ENCODE measurements at regions not wholly inside any gene's neighbourhood (a gene's known extent, or its start where the extent isn't known, plus 50 kb on each side); places are given as distances from the start of the nearest gene placed in this dataset.

DNA sequence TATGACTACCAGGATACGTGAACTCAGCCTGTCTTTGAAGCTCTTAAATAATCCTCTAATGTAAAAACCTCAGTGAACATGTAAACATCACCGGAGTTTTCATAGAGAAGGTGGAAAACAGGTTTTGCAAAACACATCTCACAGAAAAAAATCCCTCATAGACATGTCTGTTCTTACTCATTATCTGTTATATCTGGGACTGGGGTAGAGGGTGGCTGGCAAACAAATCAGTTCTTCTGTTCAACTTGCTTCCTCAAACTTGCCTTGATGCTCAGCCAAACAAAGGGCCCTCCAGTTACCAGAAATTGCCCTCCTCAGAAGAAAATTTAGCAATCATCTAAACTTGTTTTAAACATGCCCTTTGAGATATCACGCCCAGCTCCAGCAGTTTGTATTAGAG, 66.1 kb upstream of the CXADR start:
- TF ChIP-seq, protein P1, sequence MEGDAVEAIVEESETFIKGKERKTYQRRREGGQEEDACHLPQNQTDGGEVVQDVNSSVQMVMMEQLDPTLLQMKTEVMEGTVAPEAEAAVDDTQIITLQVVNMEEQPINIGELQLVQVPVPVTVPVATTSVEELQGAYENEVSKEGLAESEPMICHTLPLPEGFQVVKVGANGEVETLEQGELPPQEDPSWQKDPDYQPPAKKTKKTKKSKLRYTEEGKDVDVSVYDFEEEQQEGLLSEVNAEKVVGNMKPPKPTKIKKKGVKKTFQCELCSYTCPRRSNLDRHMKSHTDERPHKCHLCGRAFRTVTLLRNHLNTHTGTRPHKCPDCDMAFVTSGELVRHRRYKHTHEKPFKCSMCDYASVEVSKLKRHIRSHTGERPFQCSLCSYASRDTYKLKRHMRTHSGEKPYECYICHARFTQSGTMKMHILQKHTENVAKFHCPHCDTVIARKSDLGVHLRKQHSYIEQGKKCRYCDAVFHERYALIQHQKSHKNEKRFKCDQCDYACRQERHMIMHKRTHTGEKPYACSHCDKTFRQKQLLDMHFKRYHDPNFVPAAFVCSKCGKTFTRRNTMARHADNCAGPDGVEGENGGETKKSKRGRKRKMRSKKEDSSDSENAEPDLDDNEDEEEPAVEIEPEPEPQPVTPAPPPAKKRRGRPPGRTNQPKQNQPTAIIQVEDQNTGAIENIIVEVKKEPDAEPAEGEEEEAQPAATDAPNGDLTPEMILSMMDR (conservative IDR thresholded peaks at IDR 0.05; ENCODE audit: low read depth in 2 of 2), result no peak
- TF ChIP-seq EZH2 (IDR thresholded peaks at IDR 0.05; ENCODE audit: low read depth, unreplicated experiment) (no peak), EZH2phosphoT487 (IDR thresholded peaks at IDR 0.05; ENCODE audit: unreplicated experiment) (no peak), POLR2AphosphoS5 (IDR thresholded peaks at IDR 0.05; ENCODE audit: low read depth) (no peak), CREB1 (CRISPR knock-in tag; IDR thresholded peaks at IDR 0.05; ENCODE audit: low read depth) (no peak), NANOG (IDR thresholded peaks at IDR 0.05; ENCODE audit: borderline replicate concordance) (no peak), JUNB (IDR thresholded peaks at IDR 0.05; ENCODE audit: unreplicated experiment) (no peak), ZNF331 (CRISPR knock-in tag; IDR thresholded peaks at IDR 0.05; ENCODE audit: low read depth) (no peak), STAT1 (IDR thresholded peaks at IDR 0.05; ENCODE audit: unreplicated experiment) (no peak), ZNF114 (CRISPR knock-in tag; IDR thresholded peaks at IDR 0.05) (no peak)
- TF ChIP-seq, protein P2, sequence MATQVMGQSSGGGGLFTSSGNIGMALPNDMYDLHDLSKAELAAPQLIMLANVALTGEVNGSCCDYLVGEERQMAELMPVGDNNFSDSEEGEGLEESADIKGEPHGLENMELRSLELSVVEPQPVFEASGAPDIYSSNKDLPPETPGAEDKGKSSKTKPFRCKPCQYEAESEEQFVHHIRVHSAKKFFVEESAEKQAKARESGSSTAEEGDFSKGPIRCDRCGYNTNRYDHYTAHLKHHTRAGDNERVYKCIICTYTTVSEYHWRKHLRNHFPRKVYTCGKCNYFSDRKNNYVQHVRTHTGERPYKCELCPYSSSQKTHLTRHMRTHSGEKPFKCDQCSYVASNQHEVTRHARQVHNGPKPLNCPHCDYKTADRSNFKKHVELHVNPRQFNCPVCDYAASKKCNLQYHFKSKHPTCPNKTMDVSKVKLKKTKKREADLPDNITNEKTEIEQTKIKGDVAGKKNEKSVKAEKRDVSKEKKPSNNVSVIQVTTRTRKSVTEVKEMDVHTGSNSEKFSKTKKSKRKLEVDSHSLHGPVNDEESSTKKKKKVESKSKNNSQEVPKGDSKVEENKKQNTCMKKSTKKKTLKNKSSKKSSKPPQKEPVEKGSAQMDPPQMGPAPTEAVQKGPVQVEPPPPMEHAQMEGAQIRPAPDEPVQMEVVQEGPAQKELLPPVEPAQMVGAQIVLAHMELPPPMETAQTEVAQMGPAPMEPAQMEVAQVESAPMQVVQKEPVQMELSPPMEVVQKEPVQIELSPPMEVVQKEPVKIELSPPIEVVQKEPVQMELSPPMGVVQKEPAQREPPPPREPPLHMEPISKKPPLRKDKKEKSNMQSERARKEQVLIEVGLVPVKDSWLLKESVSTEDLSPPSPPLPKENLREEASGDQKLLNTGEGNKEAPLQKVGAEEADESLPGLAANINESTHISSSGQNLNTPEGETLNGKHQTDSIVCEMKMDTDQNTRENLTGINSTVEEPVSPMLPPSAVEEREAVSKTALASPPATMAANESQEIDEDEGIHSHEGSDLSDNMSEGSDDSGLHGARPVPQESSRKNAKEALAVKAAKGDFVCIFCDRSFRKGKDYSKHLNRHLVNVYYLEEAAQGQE (IDR thresholded peaks at IDR 0.05; ENCODE audit: unreplicated experiment), result no peak
- TF ChIP-seq, protein P3, sequence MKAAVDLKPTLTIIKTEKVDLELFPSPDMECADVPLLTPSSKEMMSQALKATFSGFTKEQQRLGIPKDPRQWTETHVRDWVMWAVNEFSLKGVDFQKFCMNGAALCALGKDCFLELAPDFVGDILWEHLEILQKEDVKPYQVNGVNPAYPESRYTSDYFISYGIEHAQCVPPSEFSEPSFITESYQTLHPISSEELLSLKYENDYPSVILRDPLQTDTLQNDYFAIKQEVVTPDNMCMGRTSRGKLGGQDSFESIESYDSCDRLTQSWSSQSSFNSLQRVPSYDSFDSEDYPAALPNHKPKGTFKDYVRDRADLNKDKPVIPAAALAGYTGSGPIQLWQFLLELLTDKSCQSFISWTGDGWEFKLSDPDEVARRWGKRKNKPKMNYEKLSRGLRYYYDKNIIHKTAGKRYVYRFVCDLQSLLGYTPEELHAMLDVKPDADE (IDR thresholded peaks at IDR 0.05), result no peak

Data from GM23338 (cell line).